AG04449 (cell line): ENCODE measurements at regions not wholly inside any gene's neighbourhood (a gene's known extent, or its start where the extent isn't known, plus 50 kb on each side); places are given as distances from the start of the nearest gene placed in this dataset.

ENCODE experiments used
- CTCF ChIA-PET: fragments of 350-600 bp; formaldehyde crosslinking; extraction: SDS; loops from one replicate; lab custom pipeline; 2021; ENCODE audit warnings: antibody characterized with exemption; lab: Yijun Ruan, JAX
- POLR2A ChIA-PET: fragments of 400-600, 350-600 bp; formaldehyde crosslinking; extraction: SDS; loops from one replicate; lab custom pipeline; 2020; ENCODE audit warnings: antibody characterized with exemption, inconsistent platforms; lab: Yijun Ruan, JAX
- DNase-seq: peaks from one replicate; pipeline ENCODE4 v3.0.0-alpha.2; 2010; ENCODE audit warnings: low read depth, low spot score
- H3K4me3 ChIP-seq: 2 replicates; pipeline ENCODE4 v1.5.1; 2011; ENCODE audit warnings: low read depth, mild to moderate bottlenecking, control low read depth, low read length
- CTCF ChIP-seq: IDR thresholded peaks from one replicate; pipeline ENCODE4 v1.5.1; 2011; ENCODE audit warnings: mild to moderate bottlenecking, moderate library complexity, low read length, control low read depth, inconsistent platforms; ENCODE audit not compliant: insufficient read depth; ENCODE audit errors: missing control alignments

GRCh38 chr4:130851932-130852331, 1756.0 kb downstream of the C4orf33 start:
- ChIA-PET POLR2A (no interaction called here), CTCF (no interaction called here)
- DNase-seq, result no peak
- H3K4me3 ChIP-seq, result no peak overlapping the region
- TF ChIP-seq CTCF, result no peak

GRCh38 chr4:130855533-130855932, 1759.6 kb downstream of the C4orf33 start:
- no peak overlapping the region for H3K4me3 ChIP-seq
- DNase-seq, result no peak
- POLR2A ChIA-PET, result no interaction called here
- CTCF ChIA-PET, result no interaction called here
- TF ChIP-seq CTCF, result no peak

- no peak for DNase-seq
- CTCF ChIA-PET, result no interaction called here
- no peak for TF ChIP-seq CTCF
- H3K4me3 ChIP-seq, result no peak overlapping the region
- POLR2A ChIA-PET, result no interaction called here
Measured at GRCh38 chr4:130859991-130860390, 1764.0 kb downstream of the C4orf33 start.

GRCh38 chr4:130896920-130897319, 1801.0 kb downstream of the C4orf33 start:
- POLR2A ChIA-PET, result no interaction called here
- no peak for TF ChIP-seq CTCF
- DNase-seq, result no peak

GRCh38 chr4:130901321-130901720, 1805.4 kb downstream of the C4orf33 start:
- ChIA-PET CTCF (no interaction called here), POLR2A (no interaction called here)
- no peak for TF ChIP-seq CTCF
- no peak for DNase-seq
- H3K4me3 ChIP-seq, result no peak overlapping the region

More at GRCh38 chr4:130896920-130897319, 1801.0 kb downstream of the C4orf33 start:
- CTCF ChIA-PET, result no interaction called here
- no peak overlapping the region for H3K4me3 ChIP-seq

GRCh38 chr4:130922955-130923354, 1827.0 kb downstream of the C4orf33 start:
- no peak for DNase-seq
- POLR2A ChIA-PET, result no interaction called here
- H3K4me3 ChIP-seq, result no peak overlapping the region
- CTCF ChIA-PET, result no interaction called here
- TF ChIP-seq CTCF, result no peak

GRCh38 chr4:130955520-130955919, 1859.6 kb downstream of the C4orf33 start:
- ChIA-PET CTCF (no interaction called here), POLR2A (no interaction called here)
- no peak for TF ChIP-seq CTCF
- H3K4me3 ChIP-seq, result no peak overlapping the region
- no peak for DNase-seq
